ENCODE measurements at regions not wholly inside any gene's neighbourhood (a gene's known extent, or its start where the extent isn't known, plus 50 kb on each side); places are given as distances from the start of the nearest gene placed in this dataset.

GRCh38 chr11:106608677-106609076, 409.6 kb downstream of the GUCY1A2 start:
- peak; percentile 30 for DNase-seq (ENCODE audit: low read depth)
- no peak overlapping the region for H3K4me3 ChIP-seq (ENCODE audit: low read depth, low read length)
- TF ChIP-seq CTCF (IDR thresholded peaks at IDR 0.05; ENCODE audit: insufficient read depth, low read depth, low read length) = no peak

- DNase-seq (ENCODE audit: low read depth) = no peak
- no peak overlapping the region for H3K4me3 ChIP-seq (ENCODE audit: low read depth, low read length)
- no peak for TF ChIP-seq CTCF (IDR thresholded peaks at IDR 0.05; ENCODE audit: insufficient read depth, low read depth, low read length)
Observed at GRCh38 chr11:106614262-106614661, 404.0 kb downstream of the GUCY1A2 start.

- DNase-seq (ENCODE audit: low read depth) = no peak
- no peak overlapping the region for H3K4me3 ChIP-seq (ENCODE audit: low read depth, low read length)
- no peak for TF ChIP-seq CTCF (IDR thresholded peaks at IDR 0.05; ENCODE audit: insufficient read depth, low read depth, low read length)
Observed at GRCh38 chr11:106619320-106619990, 398.8 kb downstream of the GUCY1A2 start.

GRCh38 chr11:106621484-106621883, 396.8 kb downstream of the GUCY1A2 start:
- TF ChIP-seq CTCF (IDR thresholded peaks at IDR 0.05; ENCODE audit: insufficient read depth, low read depth, low read length) = no peak
- DNase-seq (ENCODE audit: low read depth) = peak; percentile 30
- H3K4me3 ChIP-seq (ENCODE audit: low read depth, low read length) = no peak overlapping the region

Data from fibroblast of villous mesenchyme (primary cell).